Activated T-cell treated with anti-CD3 and anti-CD28 coated beads, Interleukin-2, amount 50 U/mL, for 4 hours (primary cell): ENCODE measurements at regions not wholly inside any gene's neighbourhood (a gene's known extent, or its start where the extent isn't known, plus 50 kb on each side); places are given as distances from the start of the nearest gene placed in this dataset.
"Not testable (repeated sequence)": the region's sequence is repeated elsewhere in the genome, so short reads cannot be mapped to it uniquely, and the experiment has no call there.

Source experiments
- ATAC-seq, 2 donors: fragments of 200-7000 bp; cut with Tn5 transposase; one replicate each; pipeline ENCODE4 v1.10.0; 2021
- DNase-seq: peaks from one replicate; pipeline ENCODE4 v3.0.0-alpha.2; 2020
- H3K27me3 Mint-ChIP-seq: one replicate; pipeline ENCODE4 v1.8.0; 2021; ENCODE audit warnings: low read depth, mixed read lengths
- H3K36me3 Mint-ChIP-seq: one replicate; pipeline ENCODE4 v1.8.0; 2022; ENCODE audit warnings: mixed read lengths; ENCODE audit not compliant: insufficient read depth
- H3K4me1 Mint-ChIP-seq: one replicate; pipeline ENCODE4 v1.8.0; 2021; ENCODE audit warnings: low read depth, mixed read lengths
- H3K4me3 Mint-ChIP-seq: one replicate; pipeline ENCODE4 v1.8.0; 2021; ENCODE audit warnings: mild to moderate bottlenecking, moderate library complexity, mixed read lengths
- H3K9me3 Mint-ChIP-seq: one replicate; pipeline ENCODE4 v1.8.0; 2021; ENCODE audit warnings: mixed read lengths

DNA sequence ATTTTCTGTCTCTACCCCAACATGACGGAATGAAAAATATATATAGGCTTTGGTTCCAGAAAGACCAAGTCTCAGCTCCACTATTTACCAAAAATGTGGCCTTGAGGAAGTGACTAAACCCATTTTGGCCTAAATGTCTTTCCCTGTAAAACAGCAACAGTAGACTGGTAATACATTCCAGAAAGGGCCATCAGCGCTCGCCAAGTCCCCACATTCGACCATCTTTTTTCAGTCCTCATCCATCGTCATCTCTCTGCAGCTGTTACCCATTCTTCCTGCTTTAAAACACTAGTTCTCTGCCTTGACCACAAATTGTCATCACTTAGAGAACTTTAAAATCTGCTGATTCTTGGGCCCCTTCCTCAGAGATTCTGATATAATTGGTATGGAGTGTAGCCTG is 183.8 kb upstream of the CTAGE1 start:
- DNase-seq (no peak), ATAC-seq (no peak)
- Mint-ChIP-seq H3K9me3 (peaks cover 9% of the 10 kb centered on the region), H3K4me1 (no peaks in the 10 kb centered on the region), H3K27me3 (peaks cover 8% of the 10 kb centered on the region), H3K36me3 (no peaks in the 10 kb centered on the region), H3K4me3 (no peak overlapping the region)

DNA sequence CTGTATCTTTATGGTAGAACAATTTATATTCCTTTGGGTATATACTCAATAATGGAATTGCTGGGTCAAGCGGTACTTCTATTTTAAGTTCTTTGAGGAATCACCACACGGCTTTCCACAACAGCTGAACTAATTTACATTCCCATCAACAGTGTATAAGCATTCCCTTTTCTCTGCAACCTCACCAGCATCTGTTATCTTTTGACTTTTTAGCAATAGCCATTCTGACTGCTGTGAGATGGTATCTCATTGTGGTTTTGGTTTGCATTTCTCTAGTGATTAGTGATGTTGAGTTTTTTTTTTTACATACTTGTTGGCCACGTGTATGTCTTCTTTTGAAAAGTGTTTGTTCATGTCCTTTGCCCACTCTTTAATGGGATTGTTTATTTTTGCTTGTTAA is 184.7 kb upstream of the CTAGE1 start:
- H3K36me3 Mint-ChIP-seq, H3K4me1 Mint-ChIP-seq, H3K4me3 Mint-ChIP-seq, ATAC-seq, DNase-seq, H3K9me3 Mint-ChIP-seq: not testable (repeated sequence)
- peaks cover 11% of the 10 kb centered on the region for H3K27me3 Mint-ChIP-seq

DNA sequence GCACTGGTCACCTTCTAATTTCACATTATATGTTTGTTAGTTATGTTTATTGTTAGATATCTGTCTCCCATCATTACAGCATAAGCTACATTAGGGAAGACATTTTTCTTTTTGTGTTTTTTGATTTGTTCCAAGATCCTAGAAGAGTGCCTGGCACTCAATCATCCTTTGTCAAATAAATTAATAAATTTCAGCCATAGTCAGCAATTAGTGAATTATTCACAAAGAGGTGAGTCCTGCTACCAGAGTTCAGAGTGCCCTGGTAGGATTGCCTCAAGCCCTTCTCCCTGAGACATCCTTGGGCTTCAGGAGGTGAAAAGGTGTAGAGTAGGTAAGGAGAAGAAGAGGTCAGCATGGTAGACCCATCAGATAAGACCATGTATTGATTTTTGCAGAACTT is 186.2 kb upstream of the CTAGE1 start:
- ATAC-seq: no peak

DNA sequence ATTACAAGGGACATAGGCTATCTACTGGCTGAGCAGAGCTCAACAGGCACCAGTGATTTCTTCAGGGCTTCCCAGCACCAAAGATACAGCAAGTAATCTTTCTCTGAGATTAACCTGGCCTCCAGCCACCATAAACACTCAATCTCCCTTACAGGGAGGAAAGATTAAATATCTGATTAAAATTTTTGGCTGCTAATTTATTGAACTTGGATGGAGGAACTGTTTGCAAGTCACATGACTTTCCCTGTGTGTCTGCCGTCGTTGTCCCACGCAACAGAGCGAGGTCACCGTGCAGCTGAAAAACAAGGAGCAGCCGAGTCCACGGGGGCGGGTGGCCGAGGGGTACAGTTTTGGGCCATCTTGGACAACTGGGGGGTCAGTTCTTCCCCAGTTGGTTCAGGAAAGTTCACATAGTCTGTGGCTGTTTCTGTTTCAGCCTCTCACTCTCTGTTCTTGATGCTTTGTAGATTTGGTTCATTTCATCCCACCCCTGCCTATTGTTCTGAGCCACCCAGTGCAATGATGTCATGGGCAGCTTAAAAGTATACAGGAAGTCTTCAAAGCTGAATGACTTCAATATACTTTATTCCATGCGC is 186.8 kb upstream of the CTAGE1 start:
- ATAC-seq: no peak
- DNase-seq: no peak
- no peaks in the 10 kb centered on the region for H3K4me1 Mint-ChIP-seq
- H3K27me3 Mint-ChIP-seq: peaks cover 10% of the 10 kb centered on the region
- no peak overlapping the region for H3K4me3 Mint-ChIP-seq
- peaks cover 4% of the 10 kb centered on the region for H3K9me3 Mint-ChIP-seq
- H3K36me3 Mint-ChIP-seq: no peaks in the 10 kb centered on the region

More for the DNA sequence above, 186.2 kb upstream of the CTAGE1 start:
- H3K9me3 Mint-ChIP-seq: peaks cover 4% of the 10 kb centered on the region
- no peak for DNase-seq
- H3K36me3 Mint-ChIP-seq: no peaks in the 10 kb centered on the region
- peaks cover 11% of the 10 kb centered on the region for H3K27me3 Mint-ChIP-seq
- H3K4me3 Mint-ChIP-seq: no peak overlapping the region
- H3K4me1 Mint-ChIP-seq: no peaks in the 10 kb centered on the region

DNA sequence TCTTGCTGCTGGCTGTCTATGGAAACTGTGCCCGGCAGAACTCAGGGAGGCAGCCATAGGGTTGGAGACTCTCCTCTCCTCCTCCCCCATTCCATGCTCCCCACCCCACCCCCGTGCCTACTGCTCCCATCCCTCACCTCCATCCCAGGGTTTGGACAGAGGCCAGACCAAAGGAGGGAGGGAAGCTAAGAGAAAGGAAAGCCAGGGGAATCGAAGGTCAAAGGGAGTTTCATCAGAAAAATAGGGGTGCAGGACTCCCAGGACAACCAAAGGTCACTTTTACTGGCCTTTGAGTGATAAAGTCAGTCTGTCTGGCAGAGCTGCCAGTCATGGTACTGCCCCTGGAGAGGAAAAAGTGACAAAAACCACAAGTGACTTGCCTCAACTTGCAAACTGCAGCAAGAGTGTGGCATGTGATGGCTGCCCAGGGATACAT is 187.3 kb upstream of the CTAGE1 start:
- Mint-ChIP-seq H3K4me3 (no peak overlapping the region), H3K36me3 (no peaks in the 10 kb centered on the region), H3K9me3 (peaks cover 4% of the 10 kb centered on the region), H3K27me3 (peaks cover 12% of the 10 kb centered on the region), H3K4me1 (no peaks in the 10 kb centered on the region)
- DNase-seq (no peak), ATAC-seq (no peak)

DNA sequence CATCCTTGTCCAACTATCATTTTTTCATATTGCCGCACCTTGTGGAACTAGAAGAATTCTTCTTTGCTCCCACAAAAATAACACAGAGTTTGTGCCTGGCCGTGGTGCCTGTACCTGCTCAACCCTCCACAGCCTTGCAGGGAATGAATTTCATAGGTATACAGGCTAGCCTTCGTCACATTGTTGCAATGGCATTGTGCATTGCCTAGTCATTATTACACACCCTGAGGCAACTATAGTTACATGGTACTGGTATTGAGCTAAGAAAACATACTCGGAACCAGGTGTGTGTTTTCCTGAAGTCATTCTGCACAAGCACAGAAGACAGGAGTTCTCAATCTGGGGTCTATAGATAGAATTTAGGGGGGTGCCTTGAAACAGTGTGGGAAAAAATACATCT is 188.0 kb upstream of the CTAGE1 start:
- Mint-ChIP-seq H3K4me3 (no peak overlapping the region), H3K9me3 (peaks cover 2% of the 10 kb centered on the region), H3K36me3 (no peaks in the 10 kb centered on the region), H3K27me3 (peaks cover 9% of the 10 kb centered on the region), H3K4me1 (no peaks in the 10 kb centered on the region)
- no peak for ATAC-seq
- no peak for DNase-seq

DNA sequence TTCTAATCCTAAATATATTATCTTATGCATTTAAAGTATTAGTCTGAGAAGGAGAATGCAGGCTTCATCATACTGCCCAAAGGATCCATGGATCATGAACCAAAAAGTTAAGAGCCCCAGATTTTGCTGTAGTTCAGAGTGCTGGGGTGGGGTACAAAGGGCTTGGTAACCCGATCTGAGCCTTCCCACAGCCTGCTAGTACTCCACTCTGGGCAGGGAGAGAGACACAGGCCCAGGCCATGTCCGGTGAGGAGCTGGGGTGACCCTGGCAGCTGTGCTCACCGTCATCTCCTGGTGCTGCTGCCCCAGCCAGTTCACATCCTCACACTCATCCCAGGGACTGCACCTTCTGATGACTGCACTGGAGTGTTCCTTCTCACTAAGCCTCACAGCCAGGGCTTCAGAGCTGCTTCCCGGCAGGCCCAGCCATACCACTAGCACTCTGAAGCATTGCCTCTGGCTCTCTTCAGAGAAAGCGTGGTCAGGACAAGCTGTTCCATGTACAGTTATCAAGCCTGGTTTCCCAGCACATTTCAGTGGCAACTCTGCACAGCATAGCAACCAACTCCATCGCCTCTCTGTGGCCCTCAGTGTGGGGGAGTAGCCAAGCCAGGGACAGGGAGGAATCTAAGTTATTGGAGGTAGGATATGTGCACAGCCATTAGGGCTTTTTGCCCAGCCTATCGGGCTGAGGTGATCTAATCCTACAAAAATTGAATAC is 189.0 kb upstream of the CTAGE1 start:
- DNase-seq (no peak), ATAC-seq (no peak)
- no peaks in the 10 kb centered on the region for H3K9me3 Mint-ChIP-seq
- no peak overlapping the region for H3K4me3 Mint-ChIP-seq
- peaks cover 8% of the 10 kb centered on the region for H3K27me3 Mint-ChIP-seq
- no peaks in the 10 kb centered on the region for H3K36me3 Mint-ChIP-seq
- H3K4me1 Mint-ChIP-seq: no peaks in the 10 kb centered on the region

DNA sequence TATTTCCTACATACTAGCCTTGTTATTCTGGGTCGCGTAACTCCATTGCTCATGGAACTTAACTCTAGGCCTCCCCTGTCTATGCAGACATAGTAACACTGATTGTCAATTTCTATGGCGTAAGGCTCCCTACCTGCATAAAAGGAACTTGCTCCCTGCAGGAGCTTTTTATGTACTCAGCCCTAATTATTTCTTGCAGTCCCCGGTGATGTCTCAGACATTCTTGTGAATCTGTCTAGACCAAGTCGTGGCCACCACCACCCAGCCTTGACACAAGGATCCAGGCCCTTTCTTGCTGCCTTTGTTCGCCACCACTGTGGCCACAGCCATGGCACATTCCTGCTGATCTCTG is 189.5 kb upstream of the CTAGE1 start:
- peaks cover 6% of the 10 kb centered on the region for H3K27me3 Mint-ChIP-seq
- no peaks in the 10 kb centered on the region for H3K4me1 Mint-ChIP-seq
- ATAC-seq (no peak), DNase-seq (no peak)
- no peaks in the 10 kb centered on the region for H3K36me3 Mint-ChIP-seq
- no peak overlapping the region for H3K4me3 Mint-ChIP-seq
- no peaks in the 10 kb centered on the region for H3K9me3 Mint-ChIP-seq

DNA sequence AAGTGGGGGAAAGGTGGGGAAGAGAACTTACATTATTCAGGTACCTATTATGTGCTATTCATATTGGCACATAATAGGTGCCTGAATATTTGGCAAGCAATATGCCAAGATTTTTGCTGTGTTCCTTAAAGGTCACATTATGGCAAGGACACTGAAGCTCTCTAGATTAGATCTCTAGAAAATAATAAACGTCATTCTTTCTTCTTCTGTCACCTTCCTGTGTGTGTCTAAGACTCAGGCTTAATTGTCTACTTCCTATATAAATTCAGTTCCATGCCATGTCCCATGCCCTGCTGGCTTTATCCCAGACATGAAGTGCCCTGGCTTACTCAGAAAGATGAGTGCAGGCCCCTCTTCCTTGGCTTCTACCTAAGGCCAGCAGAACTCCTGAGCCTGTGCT is 191.1 kb upstream of the CTAGE1 start:
- Mint-ChIP-seq H3K4me3 (no peak overlapping the region), H3K36me3 (no peaks in the 10 kb centered on the region), H3K9me3 (no peaks in the 10 kb centered on the region), H3K4me1 (no peaks in the 10 kb centered on the region), H3K27me3 (peaks cover 6% of the 10 kb centered on the region)
- ATAC-seq (no peak), DNase-seq (no peak)

DNA sequence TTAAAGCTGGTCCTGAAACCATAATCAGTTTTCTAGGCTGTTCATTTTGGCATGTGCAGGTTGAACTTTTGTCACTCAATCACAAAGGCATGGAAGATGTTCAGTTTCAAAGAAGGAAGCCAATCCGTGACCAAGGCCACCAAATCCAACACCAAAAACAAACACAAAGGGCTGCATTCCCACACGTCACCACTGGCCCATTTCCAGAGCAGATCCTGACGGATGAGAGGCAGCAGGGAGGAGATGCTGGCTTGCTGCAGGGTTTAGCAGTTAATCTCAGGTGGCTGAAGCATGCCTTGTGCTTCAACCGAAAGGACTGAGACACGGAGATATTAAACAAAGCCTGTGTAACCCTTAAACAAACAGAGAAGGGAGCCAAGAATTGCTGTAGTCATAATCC is 191.9 kb upstream of the CTAGE1 start:
- Mint-ChIP-seq H3K36me3 (no peaks in the 10 kb centered on the region), H3K9me3 (no peaks in the 10 kb centered on the region), H3K4me1 (no peaks in the 10 kb centered on the region), H3K4me3 (no peak overlapping the region), H3K27me3 (peaks cover 6% of the 10 kb centered on the region)
- DNase-seq: no peak
- no peak for ATAC-seq

DNA sequence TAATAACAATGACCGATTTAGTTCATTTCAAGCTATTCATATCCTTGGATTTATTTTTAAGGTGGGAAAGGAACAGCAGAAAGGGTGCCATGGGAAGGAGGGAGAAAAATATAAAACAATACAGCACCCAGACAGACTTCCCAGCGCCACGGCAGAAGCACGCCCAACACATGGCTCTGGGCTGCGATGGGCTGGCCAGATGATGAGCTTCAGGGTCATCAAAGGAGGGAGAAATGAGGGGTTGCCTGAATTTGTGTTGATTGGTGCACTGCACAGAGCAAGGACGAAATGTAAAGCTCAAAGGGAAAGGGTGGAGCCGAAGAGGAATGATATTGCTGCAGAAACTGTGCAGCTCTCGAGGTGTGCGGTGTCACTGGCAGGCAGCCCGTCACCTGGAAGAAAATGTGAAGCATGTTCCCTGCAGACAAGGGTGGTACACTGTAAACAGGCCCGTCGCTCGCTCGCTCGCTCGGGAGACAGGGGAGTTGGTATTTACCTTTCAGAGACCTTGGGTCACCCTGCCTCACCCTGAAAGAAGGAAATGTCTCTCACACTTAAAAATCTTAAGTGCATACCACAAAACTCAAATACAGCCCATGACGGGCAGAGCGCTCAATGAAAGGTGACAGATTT is 195.5 kb upstream of the CTAGE1 start:
- Mint-ChIP-seq H3K4me3 (no peak overlapping the region), H3K9me3 (no peaks in the 10 kb centered on the region), H3K36me3 (no peaks in the 10 kb centered on the region), H3K4me1 (no peaks in the 10 kb centered on the region), H3K27me3 (peaks cover 6% of the 10 kb centered on the region)
- ATAC-seq (no peak), DNase-seq (no peak)

DNA sequence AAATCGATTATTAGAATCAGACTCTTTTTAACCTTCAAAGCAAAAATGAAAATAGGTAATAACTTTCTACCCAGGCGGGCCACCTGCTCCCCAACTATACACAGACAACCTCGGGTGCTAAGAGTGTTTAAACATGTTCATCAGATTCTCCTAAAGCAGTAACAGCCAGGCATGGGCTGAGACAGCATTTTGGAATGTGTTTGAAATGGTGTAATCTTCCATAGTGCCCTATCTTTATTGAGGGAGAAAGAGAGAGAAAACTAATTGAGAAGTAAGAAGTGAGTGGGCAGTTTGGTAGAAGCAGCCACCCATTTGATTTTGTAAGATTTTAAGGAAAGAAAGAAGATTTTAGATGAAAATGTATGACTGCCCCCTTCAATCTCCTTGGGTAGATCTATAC is 196.1 kb upstream of the CTAGE1 start:
- H3K9me3 Mint-ChIP-seq: no peaks in the 10 kb centered on the region
- H3K36me3 Mint-ChIP-seq: no peaks in the 10 kb centered on the region
- no peak for DNase-seq
- H3K27me3 Mint-ChIP-seq: peaks cover 6% of the 10 kb centered on the region
- no peak for ATAC-seq
- H3K4me3 Mint-ChIP-seq: no peak overlapping the region
- H3K4me1 Mint-ChIP-seq: no peaks in the 10 kb centered on the region

DNA sequence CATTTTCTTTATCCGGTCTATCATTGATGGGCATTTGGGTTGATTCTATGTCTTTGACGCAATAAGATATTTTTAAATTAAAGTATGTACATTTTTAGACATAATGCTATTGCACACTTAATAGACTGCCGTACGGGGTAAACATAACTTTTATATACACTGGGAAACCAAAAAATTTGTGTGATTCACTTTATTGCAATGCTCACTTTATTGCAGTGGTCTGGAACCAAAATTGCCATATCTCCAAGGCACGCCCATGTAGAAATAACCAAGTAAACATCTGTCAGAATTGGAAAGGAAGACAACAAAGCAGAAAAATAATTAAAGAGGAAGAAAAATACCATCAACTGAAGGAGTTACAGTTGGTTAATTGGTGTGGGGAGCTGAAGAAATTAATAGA is 205.8 kb upstream of the CTAGE1 start:
- ATAC-seq (no peak), DNase-seq (no peak)
- Mint-ChIP-seq H3K4me1 (no peaks in the 10 kb centered on the region), H3K4me3 (no peak overlapping the region), H3K9me3 (peaks cover 3% of the 10 kb centered on the region), H3K36me3 (no peaks in the 10 kb centered on the region), H3K27me3 (peaks cover 2% of the 10 kb centered on the region)

DNA sequence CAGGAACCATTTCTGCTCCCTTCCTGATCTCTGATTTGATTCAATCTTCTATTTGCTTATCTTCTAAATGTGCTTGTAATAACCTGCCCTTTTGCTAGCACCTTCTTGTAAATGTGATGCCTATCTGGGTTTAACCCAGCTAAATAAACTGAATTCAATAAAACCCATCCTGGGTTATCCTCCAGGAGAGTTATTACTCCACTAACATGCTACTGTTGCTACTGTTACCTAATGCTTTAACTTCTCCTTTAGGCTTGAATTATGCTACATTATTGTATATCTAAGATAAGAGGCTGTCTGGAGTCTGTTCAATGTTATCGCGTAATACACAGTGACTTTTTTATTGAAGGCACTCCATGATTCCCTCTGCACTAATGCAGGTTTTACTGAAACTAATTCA is 206.5 kb upstream of the CTAGE1 start:
- H3K36me3 Mint-ChIP-seq: no peaks in the 10 kb centered on the region
- peaks cover 2% of the 10 kb centered on the region for H3K27me3 Mint-ChIP-seq
- DNase-seq: no peak
- peaks cover 3% of the 10 kb centered on the region for H3K9me3 Mint-ChIP-seq
- H3K4me3 Mint-ChIP-seq: no peak overlapping the region
- no peak for ATAC-seq
- H3K4me1 Mint-ChIP-seq: no peaks in the 10 kb centered on the region

DNA sequence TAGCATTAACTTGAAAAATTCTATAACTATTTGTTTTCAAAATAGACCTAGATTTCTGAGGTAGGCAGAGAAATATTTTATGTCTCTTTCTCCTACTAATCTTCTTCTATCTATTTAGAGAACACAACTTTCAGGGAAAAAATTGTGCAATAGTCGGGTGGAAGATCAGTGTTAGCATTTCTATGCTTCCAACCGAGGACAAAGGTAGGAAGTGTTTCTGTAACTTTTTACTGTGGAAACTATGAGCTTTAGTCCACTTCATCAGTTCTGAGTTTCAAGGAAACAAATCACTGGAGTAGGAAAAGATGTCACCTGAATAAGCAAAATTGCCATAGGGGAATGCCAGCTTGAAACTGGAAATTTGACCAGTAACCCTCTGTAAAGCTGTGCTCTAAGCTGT is 207.7 kb upstream of the CTAGE1 start:
- Mint-ChIP-seq H3K36me3 (no peaks in the 10 kb centered on the region), H3K27me3 (peaks cover 2% of the 10 kb centered on the region), H3K9me3 (peaks cover 3% of the 10 kb centered on the region), H3K4me1 (no peaks in the 10 kb centered on the region), H3K4me3 (no peak overlapping the region)
- no peak for DNase-seq
- no peak for ATAC-seq
